B cell (primary cell): ENCODE measurements at regions not wholly inside any gene's neighbourhood (a gene's known extent, or its start where the extent isn't known, plus 50 kb on each side); places are given as distances from the start of the nearest gene placed in this dataset.

ENCODE experiments used
- ATAC-seq: fragments of 200-7000 bp; cut with Tn5 transposase; one replicate; pipeline ENCODE4 v1.10.0; 2021; ENCODE audit warnings: low read depth, mild to moderate bottlenecking, moderate number of reproducible peaks, moderate library complexity
- CTCF ChIA-PET: fragments of 350-600 bp; sonication (Branson Sonifier 250); formaldehyde crosslinking; loops from one replicate; lab custom pipeline; 2021; ENCODE audit warnings: antibody characterized with exemption, inconsistent platforms; lab: Charles Lee
- POLR2A ChIA-PET: fragments of 350-600 bp; sonication (Branson Sonifier 250); formaldehyde crosslinking; loops from one replicate; lab custom pipeline; 2021; ENCODE audit warnings: antibody characterized with exemption; lab: Charles Lee
- DNase-seq: peaks from one replicate; pipeline ENCODE4 v3.0.0; 2013
- H2AFZ ChIP-seq: 2 replicates; pipeline ENCODE4 v1.6.1; 2012; ENCODE audit warnings: mild to moderate bottlenecking, low read depth, low read length; ENCODE audit not compliant: insufficient read depth, poor library complexity, severe bottlenecking
- H3K27ac ChIP-seq, 2 donors: 1 replicate in 1 of 2; 2 replicates in 1 of 2; pipeline ENCODE4 v1.5.1; 2012 to 2013; ENCODE audit warnings: low read length in 2 of 2, mild to moderate bottlenecking in 2 of 2, moderate library complexity in 1 of 2
- H3K27me3 ChIP-seq, 4 experiments: fragments of 200-600 bp in 1 of 4; sonication (generic) in 1 of 4; replicated peaks in 1 of 4; 1 replicate in 2 of 4; 2 replicates in 2 of 4; pipeline versions ENCODE4 v1.6.1 to v1.7.0; 2013 to 2016; ENCODE audit warnings: low read length in 3 of 4, mild to moderate bottlenecking in 2 of 4, mixed read lengths in 1 of 4, moderate library complexity in 1 of 4; ENCODE audit not compliant: insufficient read depth in 4 of 4, control insufficient read depth in 3 of 4; ENCODE audit errors: control extremely low read depth in 1 of 4
- H3K36me3 ChIP-seq, 2 experiments: replicated peaks in 1 of 2; 1 replicate in 1 of 2; 2 replicates in 1 of 2; pipeline versions ENCODE4 v1.6.1 to v1.7.1; 2013; ENCODE audit warnings: low read length in 1 of 2; ENCODE audit not compliant: insufficient read depth in 2 of 2, control insufficient read depth in 1 of 2; ENCODE audit errors: control extremely low read depth in 1 of 2, extremely low read depth in 1 of 2
- H3K4me1 ChIP-seq, 2 donors: fragments of 200-600 bp in 1 of 2; sonication (generic) in 1 of 2; 1 replicate in 1 of 2; 2 replicates in 1 of 2; pipeline versions ENCODE4 v1.5.1 to v1.6.1; 2013 to 2017; ENCODE audit warnings: low read length in 2 of 2; ENCODE audit not compliant: control insufficient read depth in 2 of 2, insufficient read depth in 2 of 2
- H3K4me2 ChIP-seq: replicated peaks from 2 replicates; pipeline ENCODE3; 2012; ENCODE audit warnings: mild to moderate bottlenecking, low read depth, low read length; ENCODE audit not compliant: poor library complexity, severe bottlenecking
- H3K4me3 ChIP-seq, 5 experiments: fragments of 200-600 bp in 1 of 5; sonication (generic) in 1 of 5; 1 replicate in 3 of 5; 2 replicates in 2 of 5; pipeline versions ENCODE4 v1.5.1 to v1.7.0; 2011 to 2016; ENCODE audit warnings: low read length in 4 of 5, mild to moderate bottlenecking in 4 of 5, low read depth in 2 of 5, control low read depth in 1 of 5, moderate library complexity in 1 of 5; ENCODE audit not compliant: insufficient read depth in 1 of 5; ENCODE audit errors: control extremely low read depth in 1 of 5, extremely low read depth in 1 of 5
- H3K79me2 ChIP-seq: fragments of 200-600 bp; sonication (generic); one replicate; pipeline ENCODE4 v1.6.0; 2016; ENCODE audit warnings: low read length; ENCODE audit not compliant: control insufficient read depth, insufficient read depth
- H3K9ac ChIP-seq: fragments of 200-600 bp; sonication (generic); 2 replicates; pipeline ENCODE4 v1.6.1; 2017; ENCODE audit warnings: mild to moderate bottlenecking, low read length, moderate library complexity
- H3K9me3 ChIP-seq, 3 donors: one replicate each; pipeline versions ENCODE4 v1.6.1 to v1.7.1; 2013; ENCODE audit warnings: low read length in 2 of 3; ENCODE audit not compliant: control insufficient read depth in 2 of 3, insufficient read depth in 1 of 3; ENCODE audit errors: control extremely low read depth in 1 of 3
- H4K20me1 ChIP-seq: 2 replicates; pipeline ENCODE4 v1.6.0; 2012; ENCODE audit warnings: mild to moderate bottlenecking, low read length; ENCODE audit not compliant: insufficient read depth, control insufficient read depth, poor library complexity, severe bottlenecking
- H3K27ac Mint-ChIP-seq: one replicate; pipeline ENCODE4 v1.8.0; 2021; ENCODE audit warnings: mixed read lengths
- H3K27me3 Mint-ChIP-seq: one replicate; pipeline ENCODE4 v1.8.0; 2021; ENCODE audit warnings: mixed read lengths
- H3K4me1 Mint-ChIP-seq: one replicate; pipeline ENCODE4 v1.8.0; 2021; ENCODE audit warnings: mixed read lengths
- H3K4me3 Mint-ChIP-seq: one replicate; pipeline ENCODE4 v1.8.0; 2021; ENCODE audit warnings: mixed read lengths
- H3K9me3 Mint-ChIP-seq: one replicate; pipeline ENCODE4 v1.8.0; 2022; ENCODE audit warnings: mixed read lengths; ENCODE audit not compliant: insufficient read depth
- EZH2 ChIP-seq: IDR thresholded peaks from 2 replicates; pipeline ENCODE4 v1.6.1; 2012; ENCODE audit warnings: borderline replicate concordance, low read depth, mild to moderate bottlenecking, moderate library complexity, low read length; ENCODE audit not compliant: insufficient read depth, poor library complexity, severe bottlenecking
- WGBS: methylation state at CpG from one replicate; pipeline ENCODE4 v1.1.5; 2013; ENCODE audit warnings: missing lambda C conversion rate; ENCODE audit not compliant: insufficient coverage; 5-methylcytosine and 5-hydroxymethylcytosine counted together
- intact Hi-C: fragments of 100-400 bp; cut with micrococcal nuclease; formaldehyde crosslinking; loops from one replicate; pipeline ENCODE4 v1.10.0; 2022
- TF ChIP-seq, protein P1 (sequence below): fragments of 200-600 bp; IDR thresholded peaks from one replicate; pipeline ENCODE4 v1.8.0; 2022; ENCODE audit warnings: antibody characterized with exemption, mild to moderate bottlenecking

DNA sequence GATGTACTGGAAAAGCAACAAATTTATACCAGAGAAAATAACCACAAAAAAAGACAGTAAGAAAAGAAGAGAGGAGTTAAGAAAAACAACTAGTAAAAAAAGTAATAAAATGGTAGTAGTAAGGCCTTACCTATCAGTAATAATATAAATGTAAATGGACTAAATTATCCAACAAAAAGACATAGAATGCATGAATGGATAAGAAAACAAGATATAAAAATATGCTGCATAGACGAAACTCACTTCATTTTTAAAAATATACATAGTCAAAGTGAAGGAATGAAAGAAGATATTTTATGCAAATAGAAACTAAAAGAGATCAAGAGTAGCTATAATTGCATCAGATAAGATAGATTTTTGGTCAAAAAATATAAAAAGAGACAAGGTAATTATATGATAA is 739.1 kb downstream of the DNAJB9 start:
- CTCF ChIA-PET, result no interaction called here
- peaks cover 13% of the 10 kb centered on the region for H3K9me3 Mint-ChIP-seq
- H2AFZ ChIP-seq, result no peak overlapping the region

DNA sequence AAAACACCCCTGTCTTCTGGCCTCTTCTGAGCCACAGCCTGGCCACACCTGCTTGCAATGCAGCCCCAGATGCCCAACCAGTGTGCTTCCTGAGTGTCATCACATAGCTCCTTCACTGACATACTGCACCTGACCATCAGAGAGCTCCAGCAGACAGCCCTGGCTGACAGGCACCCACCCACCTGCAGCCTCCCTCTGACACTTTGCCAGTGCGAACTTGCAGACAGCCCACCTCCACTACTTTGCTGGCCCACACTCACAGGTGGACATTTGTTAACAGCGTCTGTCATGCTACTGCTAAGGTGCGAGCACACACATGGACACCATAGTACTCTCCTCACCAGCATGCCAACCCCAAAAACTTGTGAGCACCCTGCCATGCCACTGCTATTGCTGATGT is 740.1 kb downstream of the DNAJB9 start:
- ChIA-PET POLR2A (no interaction called here), CTCF (no interaction called here)
- no peak overlapping the region for H2AFZ ChIP-seq
- H4K20me1 ChIP-seq, result no peaks in the 10 kb centered on the region
- H3K4me3 ChIP-seq, result no peak overlapping the region
- no peaks in the 10 kb centered on the region for H3K79me2 ChIP-seq
- no peak overlapping the region for H3K9ac ChIP-seq
- no peaks in the 10 kb centered on the region for H3K4me1 ChIP-seq
- ATAC-seq (no peak), DNase-seq (no peak)
- H3K27me3 ChIP-seq, result no peaks in the 10 kb centered on the region
- Mint-ChIP-seq H3K27ac (no peak overlapping the region), H3K9me3 (peaks cover 13% of the 10 kb centered on the region), H3K27me3 (no peaks in the 10 kb centered on the region), H3K4me1 (no peaks in the 10 kb centered on the region), H3K4me3 (no peak overlapping the region)
- H3K4me2 ChIP-seq, result no peak overlapping the region
- TF ChIP-seq, protein P1, sequence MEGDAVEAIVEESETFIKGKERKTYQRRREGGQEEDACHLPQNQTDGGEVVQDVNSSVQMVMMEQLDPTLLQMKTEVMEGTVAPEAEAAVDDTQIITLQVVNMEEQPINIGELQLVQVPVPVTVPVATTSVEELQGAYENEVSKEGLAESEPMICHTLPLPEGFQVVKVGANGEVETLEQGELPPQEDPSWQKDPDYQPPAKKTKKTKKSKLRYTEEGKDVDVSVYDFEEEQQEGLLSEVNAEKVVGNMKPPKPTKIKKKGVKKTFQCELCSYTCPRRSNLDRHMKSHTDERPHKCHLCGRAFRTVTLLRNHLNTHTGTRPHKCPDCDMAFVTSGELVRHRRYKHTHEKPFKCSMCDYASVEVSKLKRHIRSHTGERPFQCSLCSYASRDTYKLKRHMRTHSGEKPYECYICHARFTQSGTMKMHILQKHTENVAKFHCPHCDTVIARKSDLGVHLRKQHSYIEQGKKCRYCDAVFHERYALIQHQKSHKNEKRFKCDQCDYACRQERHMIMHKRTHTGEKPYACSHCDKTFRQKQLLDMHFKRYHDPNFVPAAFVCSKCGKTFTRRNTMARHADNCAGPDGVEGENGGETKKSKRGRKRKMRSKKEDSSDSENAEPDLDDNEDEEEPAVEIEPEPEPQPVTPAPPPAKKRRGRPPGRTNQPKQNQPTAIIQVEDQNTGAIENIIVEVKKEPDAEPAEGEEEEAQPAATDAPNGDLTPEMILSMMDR, result no peak
- TF ChIP-seq EZH2, result no peak
- H3K27ac ChIP-seq, result no peak overlapping the region
- 94% methylated on average over 3 of the region's 3 CpGs for WGBS
- no peaks in the 10 kb centered on the region for H3K36me3 ChIP-seq
- peaks cover 0 to 11% (median 0%) of the 10 kb centered on the region in 3 donors for H3K9me3 ChIP-seq
- intact Hi-C loops, result no loop called here

More for the DNA sequence above, 739.1 kb downstream of the DNAJB9 start:
- H3K9ac ChIP-seq, result no peak overlapping the region
- no peak overlapping the region for H3K4me3 ChIP-seq
- Mint-ChIP-seq H3K27ac (no peak overlapping the region), H3K27me3 (no peaks in the 10 kb centered on the region), H3K4me1 (no peaks in the 10 kb centered on the region), H3K4me3 (no peak overlapping the region)
- H3K36me3 ChIP-seq, result no peaks in the 10 kb centered on the region
- H3K9me3 ChIP-seq, result peaks cover 0 to 11% (median 0%) of the 10 kb centered on the region in 3 donors
- TF ChIP-seq, protein P1, result no peak
- TF ChIP-seq EZH2, result no peak
- H3K4me2 ChIP-seq, result no peak overlapping the region
- H3K79me2 ChIP-seq, result no peaks in the 10 kb centered on the region
- no CpG with 5 or more reads among the region's 1 CpG for WGBS
- no peaks in the 10 kb centered on the region for H3K4me1 ChIP-seq
- ATAC-seq (no peak), DNase-seq (no peak)
- POLR2A ChIA-PET, result no interaction called here
- no peaks in the 10 kb centered on the region for H4K20me1 ChIP-seq
- intact Hi-C loops, result no loop called here
- H3K27ac ChIP-seq, result no peak overlapping the region
- no peaks in the 10 kb centered on the region for H3K27me3 ChIP-seq
